Endothelial cell of umbilical vein (primary cell): ENCODE measurements at regions not wholly inside any gene's neighbourhood (a gene's known extent, or its start where the extent isn't known, plus 50 kb on each side); places are given as distances from the start of the nearest gene placed in this dataset.

Experiments used
- CTCF ChIP-seq, 2 donors: IDR thresholded peaks; 1 replicate in 1 of 2; 2 replicates in 1 of 2; pipeline ENCODE4 v1.5.1; 2011; ENCODE audit warnings: low read length in 2 of 2, mild to moderate bottlenecking in 2 of 2, moderate library complexity in 2 of 2, control low read depth in 1 of 2, inconsistent platforms in 1 of 2, low read depth in 1 of 2; ENCODE audit not compliant: insufficient read depth in 1 of 2; ENCODE audit errors: extremely low read depth in 1 of 2
- EZH2 ChIP-seq: IDR thresholded peaks from 2 replicates; pipeline ENCODE4 v1.6.1; 2012; ENCODE audit warnings: borderline replicate concordance, low read depth, mild to moderate bottlenecking, moderate library complexity, low read length, inconsistent platforms; ENCODE audit not compliant: severe bottlenecking
- FOS ChIP-seq: IDR thresholded peaks from 2 replicates; pipeline ENCODE4 v1.6.1; 2011; ENCODE audit warnings: mild to moderate bottlenecking, low read length, moderate library complexity, borderline replicate concordance; ENCODE audit not compliant: insufficient read depth
- GATA2 ChIP-seq: IDR thresholded peaks from 2 replicates; pipeline ENCODE4 v1.7.0; 2011; ENCODE audit warnings: low read depth, mild to moderate bottlenecking, moderate library complexity, mixed read lengths, low read length; ENCODE audit not compliant: insufficient read length, insufficient read depth
- JUN ChIP-seq: IDR thresholded peaks from 2 replicates; pipeline ENCODE4 v1.6.1; 2011; ENCODE audit warnings: borderline replicate concordance, low read depth; ENCODE audit not compliant: insufficient read length, insufficient read depth
- MYC ChIP-seq: IDR thresholded peaks from one replicate; pipeline ENCODE4 v1.6.1; 2011; ENCODE audit warnings: mild to moderate bottlenecking, low read depth, low read length
- POLR2A ChIP-seq: IDR thresholded peaks from 2 replicates; pipeline ENCODE4 v1.6.1; 2012; ENCODE audit warnings: low read depth, mild to moderate bottlenecking, control low read depth, low read length
- TF ChIP-seq, protein P1 (sequence below): IDR thresholded peaks from 2 replicates; pipeline ENCODE4 v1.6.1; 2011; ENCODE audit not compliant: insufficient read depth, insufficient read length

- TF ChIP-seq POLR2A (no peak), EZH2 (no peak), CTCF (IDR thresholded peaks at IDR 0.05; ENCODE audit: extremely low read depth in 1 of 2, insufficient read depth in 1 of 2, low read depth in 1 of 2, low read length in 2 of 2) (no peak), GATA2 (no peak), JUN (no peak), MYC (no peak), FOS (no peak)
- TF ChIP-seq, protein P1, sequence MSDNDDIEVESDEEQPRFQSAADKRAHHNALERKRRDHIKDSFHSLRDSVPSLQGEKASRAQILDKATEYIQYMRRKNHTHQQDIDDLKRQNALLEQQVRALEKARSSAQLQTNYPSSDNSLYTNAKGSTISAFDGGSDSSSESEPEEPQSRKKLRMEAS = no peak
Measured at GRCh38 chr20:24043294-24043693, 54.7 kb upstream of the GGTLC1 start.
